Islet precursor cell (in vitro differentiated cells): ENCODE measurements at regions not wholly inside any gene's neighbourhood (a gene's known extent, or its start where the extent isn't known, plus 50 kb on each side); places are given as distances from the start of the nearest gene placed in this dataset.
A peak's percentile ranks its signal among the peaks of the same experiment; 100 is the strongest.

Experiments used
- DNase-seq: peaks from one replicate; pipeline ENCODE4 v3.0.0-alpha.2; 2018

GRCh38 chr3:72290859-72291638, 506.1 kb upstream of the PROK2 start:
- peak; percentile 69 for DNase-seq

- DNase-seq: no peak
These were observed 504.7 kb upstream of the PROK2 start for GRCh38 chr3:72289692-72290071.

GRCh38 chr3:72288955-72289691, 504.2 kb upstream of the PROK2 start:
- DNase-seq: peak; percentile 75

GRCh38 chr3:72287956-72288355, 503.0 kb upstream of the PROK2 start:
- no peak for DNase-seq

- DNase-seq: no peak
These were observed 500.6 kb upstream of the PROK2 start for GRCh38 chr3:72285502-72285901.

GRCh38 chr3:72284471-72284870, 499.5 kb upstream of the PROK2 start:
- DNase-seq: no peak

- DNase-seq: no peak
These were observed 498.0 kb upstream of the PROK2 start for GRCh38 chr3:72282918-72283317.

- DNase-seq: no peak
These were observed 496.6 kb upstream of the PROK2 start for GRCh38 chr3:72281551-72281950.

GRCh38 chr3:72280876-72281275, 495.9 kb upstream of the PROK2 start:
- no peak for DNase-seq

GRCh38 chr3:72279631-72280041, 494.7 kb upstream of the PROK2 start:
- no peak for DNase-seq

GRCh38 chr3:72279068-72279604, 494.2 kb upstream of the PROK2 start:
- DNase-seq: no peak

GRCh38 chr3:72278349-72279067, 493.6 kb upstream of the PROK2 start:
- no peak for DNase-seq

GRCh38 chr3:72277710-72278109, 492.8 kb upstream of the PROK2 start:
- no peak for DNase-seq

GRCh38 chr3:72276806-72277205, 491.9 kb upstream of the PROK2 start:
- DNase-seq: no peak

GRCh38 chr3:72275331-72275751, 490.4 kb upstream of the PROK2 start:
- no peak for DNase-seq

GRCh38 chr3:72274493-72275330, 489.8 kb upstream of the PROK2 start:
- no peak for DNase-seq

GRCh38 chr3:72273615-72274014, 488.7 kb upstream of the PROK2 start:
- peak; percentile 98 for DNase-seq

- no peak for DNase-seq
These were observed 487.4 kb upstream of the PROK2 start for GRCh38 chr3:72272356-72272755.

GRCh38 chr3:72271923-72272322, 487.0 kb upstream of the PROK2 start:
- DNase-seq: no peak

GRCh38 chr3:72271216-72271615, 486.3 kb upstream of the PROK2 start:
- no peak for DNase-seq

GRCh38 chr3:72270730-72271129, 485.8 kb upstream of the PROK2 start:
- DNase-seq: no peak

- DNase-seq: peak; percentile 87
These were observed 485.2 kb upstream of the PROK2 start for GRCh38 chr3:72270072-72270681.
